DLD1 (cell line): ENCODE measurements at regions not wholly inside any gene's neighbourhood (a gene's known extent, or its start where the extent isn't known, plus 50 kb on each side); places are given as distances from the start of the nearest gene placed in this dataset.

Experiments
- in situ Hi-C: cut with HindIII; loops from 2 replicates; pipeline ENCODE4 v1.10.0; 2017; ENCODE audit warnings: low sequenced_read_pairs

DNA sequence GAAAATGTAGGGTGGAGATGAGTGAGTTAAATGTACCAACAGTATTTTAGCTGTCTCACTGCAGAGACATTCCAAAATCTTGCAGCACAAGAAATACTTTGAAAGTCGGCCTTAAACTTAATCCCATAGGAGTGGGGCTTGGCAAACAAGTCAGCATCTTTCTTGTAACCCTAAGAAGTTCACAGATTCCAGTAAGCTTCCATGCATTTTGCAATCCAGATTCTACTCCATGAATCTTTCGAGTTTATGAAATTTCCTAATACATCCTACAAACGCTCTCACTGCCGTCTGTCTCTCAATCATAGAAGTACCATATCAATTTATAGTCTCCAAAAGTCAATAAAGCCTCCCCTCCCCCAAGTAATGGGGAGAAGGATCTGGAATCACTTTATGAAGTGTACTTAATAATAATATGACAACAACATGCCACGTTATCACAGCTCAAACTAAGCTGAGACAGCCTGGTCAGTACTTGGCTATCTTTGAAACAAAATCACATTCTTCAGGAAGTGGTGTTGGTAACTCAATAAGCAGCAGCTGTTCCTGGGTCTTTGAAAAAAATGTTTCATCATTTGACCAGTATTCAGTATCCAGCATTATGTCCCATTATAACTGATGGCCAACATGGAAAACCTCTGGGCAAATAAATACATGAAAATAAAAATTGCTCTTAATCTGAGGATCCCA is 317.4 kb upstream of the RUNX1 start:
- in situ Hi-C loops: no loop called here

DNA sequence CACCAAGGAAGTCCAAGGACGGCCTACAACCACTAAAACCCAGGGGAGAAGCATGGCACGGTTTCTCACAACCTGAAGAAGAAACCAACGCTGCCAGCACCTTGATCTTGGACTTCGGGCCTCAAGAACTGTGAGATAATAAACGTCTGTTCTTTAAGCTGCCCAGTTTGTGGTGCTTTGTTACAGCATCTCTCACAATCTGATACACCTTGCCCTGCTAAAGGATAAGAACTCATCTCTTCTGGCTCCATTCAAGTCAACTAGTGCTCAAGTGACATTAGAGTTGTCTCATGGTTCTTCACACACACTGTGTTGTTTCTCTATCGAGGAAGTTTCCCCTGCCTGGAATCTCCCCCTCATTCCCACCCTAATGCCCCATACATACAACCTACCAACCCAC is 314.4 kb upstream of the RUNX1 start:
- in situ Hi-C loops: no loop called here

DNA sequence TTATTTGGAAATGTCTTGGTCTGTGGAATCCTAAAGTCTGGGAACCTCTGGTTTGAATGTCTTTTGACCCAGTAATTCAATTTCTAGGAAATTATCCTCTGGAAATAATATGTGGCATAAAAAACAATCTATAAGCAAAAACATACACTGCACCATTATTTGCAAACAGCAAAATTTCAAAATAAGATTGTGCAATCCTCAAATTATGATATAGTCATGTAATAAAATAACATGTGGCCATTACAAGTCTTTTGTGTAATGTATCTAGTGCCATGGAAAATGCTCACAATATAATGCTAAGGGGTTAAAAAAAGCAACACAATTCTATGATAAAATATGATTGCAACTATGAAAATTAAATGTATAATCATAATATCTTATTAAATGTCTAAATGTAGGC is 312.9 kb upstream of the RUNX1 start:
- in situ Hi-C loops: no loop called here

DNA sequence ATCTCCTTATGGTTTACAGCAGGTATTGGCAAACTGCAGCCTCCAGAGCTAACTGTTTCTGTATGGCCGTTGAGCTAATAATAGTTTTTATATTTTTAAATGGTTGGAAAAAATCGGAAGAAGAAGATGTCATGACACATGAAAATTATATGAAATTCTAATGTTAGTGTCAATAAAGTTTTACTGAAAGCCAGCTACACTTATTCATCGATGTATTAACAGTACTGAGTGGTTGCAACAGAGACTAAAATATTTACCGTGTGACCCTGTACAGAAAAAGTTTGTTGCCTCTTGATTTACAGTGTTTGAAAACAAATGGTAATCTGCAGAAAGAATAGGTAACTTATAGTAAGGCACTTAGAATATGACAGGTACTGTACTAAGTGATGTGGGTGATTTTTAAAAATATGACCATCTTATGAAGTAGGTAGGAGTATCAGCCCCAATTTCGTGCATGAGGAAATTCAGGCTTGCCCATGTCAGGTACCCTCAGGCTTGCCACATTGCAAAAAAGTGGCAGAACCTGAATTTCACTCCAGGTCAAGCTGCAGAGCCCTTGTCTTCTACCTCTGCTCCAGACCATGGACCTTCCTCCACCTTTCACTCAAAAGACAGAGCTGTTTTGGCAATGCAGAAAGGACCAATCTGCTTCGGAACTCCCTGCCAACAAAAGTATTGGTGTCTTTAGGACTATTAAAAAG is 311.9 kb upstream of the RUNX1 start:
- in situ Hi-C loops: no loop called here

DNA sequence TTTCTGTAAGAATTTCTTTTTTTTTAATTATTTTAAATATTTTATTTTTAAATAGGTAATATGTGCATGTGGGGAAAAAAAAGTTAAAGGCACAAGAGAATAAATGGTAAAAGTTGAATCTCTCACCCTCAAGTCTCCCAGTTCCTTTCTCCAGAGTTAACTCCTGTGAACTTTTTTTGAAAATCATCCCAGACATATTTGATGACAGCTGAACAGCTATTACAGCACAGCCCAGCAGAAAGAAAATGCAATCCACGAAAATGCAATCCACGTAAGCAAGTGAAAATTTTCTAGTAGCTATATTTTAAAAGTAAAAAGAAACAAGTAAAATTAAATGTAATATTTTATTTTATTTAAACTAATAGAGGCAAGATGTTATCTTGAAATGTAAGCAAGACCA is 310.0 kb upstream of the RUNX1 start:
- in situ Hi-C loops: no loop called here

DNA sequence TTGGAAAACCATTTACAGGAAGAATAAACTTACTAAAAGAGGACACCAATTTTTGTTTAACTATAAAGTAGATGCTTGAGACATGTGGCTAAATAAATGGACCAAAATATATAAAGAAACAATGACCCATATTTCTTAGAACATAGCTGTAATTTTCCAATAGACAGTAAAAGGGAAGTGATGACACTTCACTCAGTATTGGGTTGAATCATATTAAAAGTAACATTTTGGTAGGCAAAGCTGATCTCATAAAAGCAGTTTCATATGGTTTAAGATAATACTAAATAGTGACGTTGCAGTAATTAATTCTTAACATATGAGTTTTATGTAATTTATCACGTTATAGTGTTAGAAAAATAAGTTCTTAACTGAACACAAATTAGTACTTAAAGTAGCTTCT is 308.9 kb upstream of the RUNX1 start:
- in situ Hi-C loops: no loop called here

DNA sequence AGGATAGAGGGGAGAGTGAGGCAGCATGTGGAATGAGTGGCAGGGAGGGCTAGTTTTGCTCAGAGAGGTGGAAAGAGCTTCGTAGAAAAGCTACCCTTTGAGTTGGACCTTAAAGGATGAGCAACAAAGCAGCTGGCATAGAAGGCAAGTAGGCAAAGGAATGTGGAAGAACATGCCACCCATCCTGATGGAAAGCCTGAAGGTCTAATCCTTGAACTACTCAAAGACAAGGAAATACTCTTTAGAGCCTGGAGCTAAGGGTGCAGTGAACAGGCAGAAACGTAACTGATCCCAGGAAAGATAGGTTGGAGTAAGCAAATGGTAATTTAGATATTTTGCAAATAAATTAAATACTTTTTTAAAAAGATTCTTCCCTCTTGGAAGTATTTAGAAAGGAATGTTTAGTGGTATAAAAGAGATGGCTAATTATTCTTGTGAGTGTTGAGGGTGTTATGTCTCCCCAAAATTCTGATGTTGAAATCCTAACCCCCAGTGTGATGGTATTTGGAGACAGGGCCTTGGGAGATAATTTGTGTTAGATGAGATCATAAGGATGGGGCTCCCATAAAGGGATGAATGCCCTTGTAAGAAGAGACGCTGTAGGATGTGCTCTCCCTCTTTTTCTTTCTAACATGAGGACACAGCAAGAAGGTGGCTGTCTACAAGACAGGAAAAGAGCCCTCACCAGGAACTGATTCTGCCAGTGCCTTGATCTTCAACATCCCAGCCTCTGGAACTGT is 308.1 kb upstream of the RUNX1 start:
- in situ Hi-C loops: no loop called here

DNA sequence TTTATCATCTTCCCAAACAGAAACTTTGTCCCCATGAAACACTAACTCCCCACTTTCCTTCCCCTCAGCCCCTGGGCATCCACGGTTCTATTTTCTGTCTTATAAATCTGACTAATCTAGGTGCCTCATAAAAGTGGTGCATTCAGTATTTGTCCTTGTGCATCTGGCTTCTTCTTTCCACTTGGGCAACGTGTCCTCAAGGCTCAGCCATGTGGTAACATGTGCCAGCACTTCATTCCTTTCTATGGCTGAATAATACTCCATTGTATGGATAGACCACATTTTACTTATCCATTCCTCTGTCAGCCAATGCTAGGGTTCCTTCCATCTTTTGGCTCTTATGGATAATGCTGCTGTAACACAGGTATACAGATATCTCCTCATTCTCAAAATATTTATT is 305.0 kb upstream of the RUNX1 start:
- in situ Hi-C loops: no loop called here

DNA sequence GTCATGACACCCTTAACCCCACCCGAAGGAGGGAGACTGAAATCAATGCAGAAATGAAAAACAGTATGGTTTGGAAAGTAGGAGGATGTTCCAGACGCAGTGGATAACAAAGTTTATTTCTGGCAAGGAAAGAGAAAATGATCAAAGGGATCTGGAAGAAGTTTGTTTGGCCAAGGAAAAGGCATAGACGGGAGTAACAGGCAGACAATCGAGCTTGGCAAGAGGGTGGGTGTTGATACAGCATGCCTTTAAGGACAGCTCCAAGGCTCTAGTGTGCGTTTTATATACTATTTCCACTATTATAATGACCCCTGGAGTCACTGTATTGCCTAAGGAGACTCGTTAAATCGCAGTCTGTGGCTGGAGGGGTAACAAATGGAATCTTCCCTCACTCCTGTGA is 303.7 kb upstream of the RUNX1 start:
- in situ Hi-C loops: no loop called here

DNA sequence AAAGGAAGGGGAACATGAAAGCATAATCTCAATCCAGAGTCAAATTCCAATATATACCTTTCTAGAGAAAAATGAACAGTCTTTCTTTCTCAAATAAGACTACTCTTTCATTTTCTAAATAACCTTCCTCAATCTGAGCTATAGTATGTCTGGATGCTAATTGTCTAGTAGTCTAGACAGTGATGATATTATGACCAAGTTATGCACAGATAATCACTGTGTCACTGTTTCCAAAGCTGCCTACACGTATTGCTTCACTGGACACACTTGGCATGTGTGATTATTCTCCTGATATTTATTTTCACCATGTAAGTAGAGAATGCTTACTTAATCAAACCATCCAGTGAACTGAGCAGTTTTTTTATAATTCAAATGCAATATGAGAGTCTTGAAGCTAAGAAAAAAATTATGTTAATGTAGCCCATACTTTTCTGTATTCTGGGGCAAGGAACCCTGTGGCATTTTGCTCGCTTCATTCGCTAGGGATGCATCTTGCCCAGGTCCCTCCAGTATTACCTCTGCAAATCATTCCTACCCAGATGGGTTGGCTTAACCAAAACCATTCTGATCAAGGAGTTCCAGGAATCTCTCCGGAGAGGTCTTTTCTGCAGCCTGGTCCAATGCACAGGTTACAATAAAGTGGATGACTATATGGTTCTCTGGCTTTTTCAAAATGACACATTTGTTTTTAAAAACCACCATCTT is 303.1 kb upstream of the RUNX1 start:
- in situ Hi-C loops: no loop called here

DNA sequence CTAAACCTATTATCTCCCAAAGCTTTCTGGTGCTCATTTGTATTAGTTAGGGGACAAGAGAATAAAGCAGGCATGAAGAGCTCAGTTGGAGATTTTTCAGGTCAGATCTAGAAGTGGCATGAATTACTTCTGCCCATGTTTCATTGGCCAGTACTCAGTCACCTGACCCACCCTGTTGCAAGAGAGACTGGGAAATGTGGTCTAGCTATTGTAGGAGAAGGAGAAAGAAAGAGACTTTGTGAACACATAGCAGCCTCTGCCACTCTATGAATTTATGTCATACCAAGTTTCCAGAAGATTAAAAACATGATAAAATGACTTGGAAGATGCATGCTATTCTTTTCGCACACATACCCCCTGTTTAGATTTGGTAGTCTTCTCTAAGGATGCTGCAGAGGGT is 302.3 kb upstream of the RUNX1 start:
- in situ Hi-C loops: no loop called here

DNA sequence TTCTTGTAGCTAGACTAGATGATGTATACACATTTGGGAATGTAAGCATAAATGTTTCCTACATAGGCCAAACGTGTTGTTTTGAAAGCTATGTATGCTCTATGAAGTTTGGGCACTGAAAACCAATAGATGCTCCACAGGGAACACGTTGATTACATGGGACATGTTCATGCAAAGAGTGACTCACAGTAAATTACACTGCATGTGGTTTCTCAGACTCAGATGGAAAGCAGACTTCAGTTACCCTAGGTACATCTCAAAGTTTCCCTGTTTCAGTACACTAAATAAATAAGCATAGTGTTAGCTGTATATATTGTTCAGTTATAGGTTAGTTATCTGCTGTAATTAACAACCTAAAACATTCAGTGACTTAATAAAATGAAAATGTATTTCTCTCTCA is 301.9 kb upstream of the RUNX1 start:
- in situ Hi-C loops: no loop called here

DNA sequence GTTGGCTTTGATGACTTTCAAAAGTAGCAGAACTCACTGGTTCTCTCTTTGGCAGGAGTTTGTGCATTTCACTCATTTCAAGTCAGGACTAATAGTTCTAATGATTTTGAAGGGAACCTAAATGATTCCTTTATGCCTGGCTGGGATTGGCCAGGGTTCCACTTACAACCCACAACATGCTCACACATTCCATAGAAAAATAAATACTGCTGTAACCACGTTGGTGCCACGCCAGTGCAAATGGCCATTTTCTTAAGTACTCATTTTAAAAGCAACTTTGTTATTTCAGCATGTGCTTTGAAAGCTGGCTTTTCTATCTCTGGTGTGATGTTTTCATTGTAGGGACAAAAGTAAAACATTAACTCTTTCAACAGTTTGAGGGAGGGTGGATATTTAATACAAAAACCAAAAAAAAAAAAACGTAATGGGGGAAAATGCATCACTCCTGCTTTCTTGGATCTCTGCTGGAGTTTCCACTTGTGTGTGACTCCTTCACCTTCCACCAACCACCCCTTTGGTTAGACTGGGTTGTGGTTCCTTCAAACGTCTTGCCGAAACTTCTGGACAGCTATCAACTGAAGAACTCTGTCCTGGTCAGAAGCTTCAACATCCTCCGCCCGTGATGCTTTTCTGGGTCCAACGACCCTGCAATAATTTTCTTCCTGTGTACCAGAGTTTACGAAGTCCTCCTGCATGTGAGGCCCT is 300.4 kb upstream of the RUNX1 start:
- in situ Hi-C loops: no loop called here

DNA sequence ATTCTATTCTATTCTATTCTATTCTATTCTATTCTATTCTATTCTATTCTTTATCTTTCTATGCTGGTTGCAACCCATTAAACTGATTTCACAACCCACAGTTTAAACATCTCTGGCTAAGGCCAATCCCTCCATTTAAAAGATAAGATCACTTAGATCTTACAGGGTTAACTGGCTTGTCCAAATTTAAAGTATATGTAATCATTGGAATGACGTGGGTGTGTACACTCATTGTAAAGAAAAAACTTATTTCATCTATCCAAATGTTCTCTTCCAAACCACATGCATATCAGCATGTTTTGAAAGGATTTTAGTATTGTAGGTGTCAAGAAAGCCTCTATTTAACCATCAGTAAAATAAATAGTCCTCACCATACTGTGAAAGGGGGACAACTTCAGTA is 299.6 kb upstream of the RUNX1 start:
- in situ Hi-C loops: no loop called here

DNA sequence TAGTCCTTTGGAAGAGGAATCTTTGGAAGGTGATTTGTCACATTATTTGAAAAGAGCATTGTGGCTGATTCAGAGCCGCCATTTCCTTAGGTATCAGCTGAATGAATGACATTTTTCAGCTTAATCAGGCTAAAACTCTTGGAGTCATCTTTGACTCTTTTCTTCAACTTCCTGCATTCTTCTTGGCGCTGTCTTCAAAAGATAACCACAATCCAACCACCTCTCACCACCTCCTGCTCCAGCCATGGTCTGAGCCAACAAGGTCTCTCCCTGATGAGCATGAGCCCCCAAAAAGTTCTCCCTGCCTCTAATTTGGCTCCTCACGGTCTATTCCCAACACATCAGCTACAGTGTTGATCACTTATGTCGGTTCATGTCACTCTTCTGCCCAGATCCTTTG is 297.6 kb upstream of the RUNX1 start:
- in situ Hi-C loops: no loop called here

DNA sequence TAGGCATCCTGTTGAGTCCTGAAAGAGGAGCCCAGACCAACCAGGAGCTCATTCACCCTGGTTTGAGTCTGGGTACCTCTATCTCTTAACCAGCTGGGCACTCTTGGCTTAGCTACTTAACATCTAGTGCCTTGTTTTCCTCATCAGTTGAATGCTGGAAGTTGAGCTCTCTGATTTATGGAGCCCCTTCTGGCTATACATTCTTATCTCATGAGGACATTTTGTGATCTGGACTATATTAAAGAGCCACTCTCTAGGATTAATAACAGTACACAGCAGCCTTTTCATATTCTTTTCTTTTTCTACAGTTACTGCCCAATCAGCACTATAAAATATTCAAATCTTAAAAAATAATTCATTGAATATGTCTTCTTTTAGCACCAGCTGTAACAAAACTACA is 296.9 kb upstream of the RUNX1 start:
- in situ Hi-C loops: no loop called here

DNA sequence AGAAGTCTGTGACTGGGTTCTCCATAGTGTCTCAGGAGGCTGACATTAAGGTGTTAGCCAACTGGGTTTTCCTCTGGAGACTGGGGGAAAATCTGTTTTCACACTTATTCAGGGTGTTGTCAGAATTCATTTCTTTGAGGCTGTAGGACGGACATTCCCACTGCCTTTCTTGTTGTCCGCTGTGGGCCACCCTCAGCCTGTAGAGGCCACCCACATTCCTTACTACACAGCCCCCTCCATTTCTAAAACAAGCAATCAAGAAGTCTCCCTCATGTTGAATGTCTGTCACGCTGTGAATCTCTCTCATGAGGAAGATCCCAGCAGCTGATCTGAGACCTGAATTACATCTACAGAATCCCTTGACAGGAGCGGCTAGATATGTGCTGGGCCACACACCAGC is 295.5 kb upstream of the RUNX1 start:
- in situ Hi-C loops: no loop called here

DNA sequence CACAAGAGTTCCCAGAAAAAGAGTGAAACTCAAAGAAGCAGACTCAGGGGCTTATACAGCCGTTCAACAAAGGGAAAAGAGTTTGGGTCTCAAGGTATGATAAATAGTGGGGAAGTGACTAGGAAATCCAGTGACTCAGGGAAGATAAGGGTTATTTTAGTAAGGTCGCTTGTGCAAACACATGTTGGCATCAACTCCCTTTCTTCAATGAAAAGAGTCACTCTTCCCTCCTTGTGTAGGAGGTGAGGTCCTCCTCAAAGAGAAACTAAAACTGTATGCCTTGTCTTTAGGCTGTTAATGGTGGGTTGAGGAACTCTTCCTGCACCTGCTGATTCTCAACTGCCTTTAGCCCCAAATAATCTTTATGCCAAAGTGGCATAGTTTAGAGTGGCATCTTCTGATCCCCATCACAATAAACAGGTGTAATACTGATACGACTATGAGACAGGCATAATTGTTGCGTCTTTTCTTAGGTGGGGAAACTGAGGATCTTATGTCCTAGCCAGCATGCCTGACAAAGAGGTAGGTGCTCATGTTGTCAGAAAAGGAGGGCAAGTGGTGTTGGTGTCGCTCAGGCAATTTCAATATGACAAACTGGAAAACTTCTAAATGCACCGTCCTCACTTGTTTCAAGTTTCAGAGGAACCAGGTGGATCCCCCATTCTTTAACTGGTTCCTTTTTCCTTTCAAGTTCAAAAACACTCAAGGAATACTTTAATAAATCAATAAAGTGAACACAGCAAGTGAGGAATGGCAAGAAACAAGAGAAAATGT is 294.1 kb upstream of the RUNX1 start:
- in situ Hi-C loops: no loop called here

DNA sequence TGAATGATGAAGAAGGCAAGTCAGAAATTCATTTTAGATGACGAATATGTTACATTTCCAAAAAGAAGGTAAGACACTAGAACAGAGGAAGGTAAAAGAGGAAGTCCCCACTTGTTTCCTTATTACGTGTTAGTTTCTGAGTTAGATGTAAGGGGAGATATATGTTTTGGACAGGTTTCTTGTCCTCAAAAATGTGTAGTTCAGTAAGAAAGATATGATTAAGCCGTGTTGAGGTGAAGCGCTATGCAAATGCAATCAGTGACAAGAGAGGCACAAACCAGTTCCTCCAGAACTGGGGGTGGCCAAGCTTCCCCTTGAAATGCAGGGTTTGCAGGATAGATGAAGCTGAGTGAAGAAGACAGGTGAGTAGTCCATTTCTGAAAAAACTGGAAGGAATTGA is 293.3 kb upstream of the RUNX1 start:
- in situ Hi-C loops: no loop called here

DNA sequence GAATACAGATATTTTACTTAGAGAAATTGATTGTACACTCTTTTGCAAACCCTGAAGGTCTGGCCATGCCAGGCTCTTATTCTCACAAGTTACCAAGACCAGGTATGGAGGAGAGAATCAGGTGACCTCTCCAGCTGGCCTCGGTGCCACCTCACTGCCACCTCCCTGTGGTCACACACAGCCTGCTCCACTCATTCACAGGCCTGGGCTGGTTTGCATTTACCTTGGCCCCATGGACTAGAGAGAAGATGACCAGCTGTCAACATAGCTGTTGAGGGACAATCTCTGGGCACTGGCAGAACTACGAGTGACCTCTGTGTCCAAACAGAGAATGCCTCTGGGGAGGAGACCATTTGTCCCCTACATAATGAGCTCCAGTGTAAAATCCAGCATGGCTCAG is 291.2 kb upstream of the RUNX1 start:
- in situ Hi-C loops: no loop called here
